HL-60 (cell line): ENCODE measurements at regions not wholly inside any gene's neighbourhood (a gene's known extent, or its start where the extent isn't known, plus 50 kb on each side); places are given as distances from the start of the nearest gene placed in this dataset.

Experiments used
- DNase-seq, 2 experiments: peaks; one replicate each; pipeline ENCODE4 v3.0.0-alpha.2; 2010 to 2020; ENCODE audit warnings: low read depth in 1 of 2, low spot score in 1 of 2
- H3K27ac ChIP-seq: fragments of 250-450 bp; sonication (Bioruptor Pico); replicated peaks from 2 replicates; pipeline ENCODE4 v1.5.1; 2020; ENCODE audit warnings: mild to moderate bottlenecking, moderate library complexity
- H3K27me3 ChIP-seq: fragments of 250-450 bp; sonication (Bioruptor Pico); 2 replicates; pipeline ENCODE4 v1.5.1; 2021; ENCODE audit warnings: mild to moderate bottlenecking, moderate library complexity; ENCODE audit not compliant: insufficient read depth, poor library complexity, severe bottlenecking
- H3K4me3 ChIP-seq: replicated peaks from 2 replicates; pipeline ENCODE4 v1.5.1; 2011; ENCODE audit warnings: mild to moderate bottlenecking, control low read depth, low read length; ENCODE audit not compliant: insufficient read depth
- CTCF ChIP-seq: IDR thresholded peaks from one replicate; pipeline ENCODE4 v1.5.1; 2011; ENCODE audit warnings: low read length, control low read depth, inconsistent platforms; ENCODE audit not compliant: insufficient read depth
- GABPA ChIP-seq: IDR thresholded peaks from 2 replicates; pipeline ENCODE4 v1.6.1; 2012; ENCODE audit warnings: low read depth
- POLR2AphosphoS5 ChIP-seq: IDR thresholded peaks from 2 replicates; pipeline ENCODE4 v1.6.1; 2012; ENCODE audit warnings: low read depth
- REST ChIP-seq: IDR thresholded peaks from 2 replicates; pipeline ENCODE4 v1.6.1; 2012; ENCODE audit warnings: low read depth; ENCODE audit not compliant: insufficient replicate concordance
- SPI1 ChIP-seq: IDR thresholded peaks from 2 replicates; pipeline ENCODE4 v1.6.1; 2012; ENCODE audit warnings: low read depth, mild to moderate bottlenecking, borderline replicate concordance

- DNase-seq, result no peak
- Histone ChIP-seq H3K27ac (no peak overlapping the region), H3K27me3 (no peaks in the 10 kb centered on the region), H3K4me3 (no peak overlapping the region)
- TF ChIP-seq SPI1 (no peak), GABPA (no peak), POLR2AphosphoS5 (no peak), CTCF (no peak), REST (no peak)
These were observed 1427.7 kb upstream of the C9orf72 start for GRCh38 chr9:29001006-29001405.

GRCh38 chr9:29004988-29005387, 1431.7 kb upstream of the C9orf72 start:
- no peak for DNase-seq
- H3K4me3 ChIP-seq, result no peak overlapping the region
- TF ChIP-seq REST (no peak), GABPA (no peak), CTCF (no peak), POLR2AphosphoS5 (no peak), SPI1 (no peak)
- no peaks in the 10 kb centered on the region for H3K27me3 ChIP-seq
- H3K27ac ChIP-seq, result no peak overlapping the region

- Histone ChIP-seq H3K27me3 (no peaks in the 10 kb centered on the region), H3K4me3 (no peak overlapping the region), H3K27ac (no peak overlapping the region)
- DNase-seq, result no peak
- no peak for TF ChIP-seq REST
These were observed 1433.3 kb upstream of the C9orf72 start for GRCh38 chr9:29006628-29007027.

- DNase-seq, result no peak
- no peak overlapping the region for H3K4me3 ChIP-seq
These were observed 1439.6 kb upstream of the C9orf72 start for GRCh38 chr9:29012911-29013310.

More at GRCh38 chr9:29012911-29013310, 1439.6 kb upstream of the C9orf72 start:
- Histone ChIP-seq H3K27ac (no peak overlapping the region), H3K27me3 (no peaks in the 10 kb centered on the region)
- TF ChIP-seq REST, result no peak
- no peak for TF ChIP-seq SPI1
- no peak for TF ChIP-seq GABPA
- TF ChIP-seq POLR2AphosphoS5, result no peak
- no peak for TF ChIP-seq CTCF
